GM21423 (cell line): ENCODE measurements at regions not wholly inside any gene's neighbourhood (a gene's known extent, or its start where the extent isn't known, plus 50 kb on each side); places are given as distances from the start of the nearest gene placed in this dataset.
"Not testable (repeated sequence)": the region's sequence is repeated elsewhere in the genome, so short reads cannot be mapped to it uniquely, and the experiment has no call there.

Experiments used
- ATAC-seq: cut with Tn5 transposase; IDR thresholded peaks from one replicate; pipeline ENCODE4 v1.9.1; 2021; ENCODE audit warnings: mild to moderate bottlenecking, moderate library complexity; ENCODE audit not compliant: unreplicated experiment

- no peak for ATAC-seq
Observed at GRCh38 chr17:27200476-27200875, 93.4 kb upstream of the WSB1 start.

GRCh38 chr17:27203241-27203640, 90.7 kb upstream of the WSB1 start:
- no peak for ATAC-seq

- ATAC-seq: no peak
Observed at GRCh38 chr17:27206447-27206846, 87.5 kb upstream of the WSB1 start.

GRCh38 chr17:27207073-27207513, 86.8 kb upstream of the WSB1 start:
- no peak for ATAC-seq

GRCh38 chr17:27208370-27208769, 85.5 kb upstream of the WSB1 start:
- not testable (repeated sequence) for ATAC-seq

GRCh38 chr17:27209316-27209715, 84.6 kb upstream of the WSB1 start:
- no peak for ATAC-seq

GRCh38 chr17:27210809-27211208, 83.1 kb upstream of the WSB1 start:
- ATAC-seq: not testable (repeated sequence)

- ATAC-seq: no peak
Observed at GRCh38 chr17:27216836-27217235, 77.1 kb upstream of the WSB1 start.

GRCh38 chr17:27217631-27218030, 76.3 kb upstream of the WSB1 start:
- peak; percentile 77 for ATAC-seq

GRCh38 chr17:27218041-27218440, 75.9 kb upstream of the WSB1 start:
- ATAC-seq: no peak

GRCh38 chr17:27218719-27219488, 75.0 kb upstream of the WSB1 start:
- ATAC-seq: peak; percentile 57

- no peak for ATAC-seq
Observed at GRCh38 chr17:27222515-27222914, 71.4 kb upstream of the WSB1 start.

GRCh38 chr17:27224526-27225315, 69.2 kb upstream of the WSB1 start:
- ATAC-seq: no peak

- ATAC-seq: no peak
Observed at GRCh38 chr17:27226611-27227230, 67.2 kb upstream of the WSB1 start.

GRCh38 chr17:27230996-27231395, 62.9 kb upstream of the WSB1 start:
- no peak for ATAC-seq

GRCh38 chr17:27232328-27232727, 61.6 kb upstream of the WSB1 start:
- ATAC-seq: no peak

GRCh38 chr17:27233059-27233458, 60.9 kb upstream of the WSB1 start:
- no peak for ATAC-seq

GRCh38 chr17:27233776-27234175, 60.1 kb upstream of the WSB1 start:
- ATAC-seq: no peak

GRCh38 chr17:27236717-27237315, 57.1 kb upstream of the WSB1 start:
- no peak for ATAC-seq

GRCh38 chr17:27237890-27238289, 56.0 kb upstream of the WSB1 start:
- no peak for ATAC-seq

- peak; percentile 50 for ATAC-seq
Observed at GRCh38 chr17:27239046-27239445, 54.9 kb upstream of the WSB1 start.
